ENCODE measurements at regions not wholly inside any gene's neighbourhood (a gene's known extent, or its start where the extent isn't known, plus 50 kb on each side); places are given as distances from the start of the nearest gene placed in this dataset.

- H3K27ac Mint-ChIP-seq = no peak overlapping the region
- ChIA-PET CTCF (no interaction called here), POLR2A (no interaction called here)
- H3K9me3 Mint-ChIP-seq = peaks cover 3% of the 10 kb centered on the region
- H3K4me1 Mint-ChIP-seq = no peaks in the 10 kb centered on the region
- no peaks in the 10 kb centered on the region for H3K36me3 Mint-ChIP-seq (ENCODE audit: low read depth)
- no peak overlapping the region for H3K4me3 Mint-ChIP-seq
- no peaks in the 10 kb centered on the region for H3K27me3 Mint-ChIP-seq
- DNase-seq = no peak
These were observed 1502.9 kb upstream of the RAG2 start for GRCh38 chr11:38100836-38101462.

- Mint-ChIP-seq H3K27me3 (no peaks in the 10 kb centered on the region), H3K4me1 (no peaks in the 10 kb centered on the region), H3K9me3 (peaks cover 3% of the 10 kb centered on the region), H3K27ac (no peak overlapping the region), H3K4me3 (no peak overlapping the region), H3K36me3 (ENCODE audit: low read depth) (no peaks in the 10 kb centered on the region)
- ChIA-PET POLR2A (no interaction called here), CTCF (no interaction called here)
- DNase-seq = no peak
These were observed 1497.2 kb upstream of the RAG2 start for GRCh38 chr11:38095268-38095667.

- Mint-ChIP-seq H3K27me3 (no peaks in the 10 kb centered on the region), H3K9me3 (peaks cover 3% of the 10 kb centered on the region), H3K4me3 (no peak overlapping the region), H3K27ac (no peak overlapping the region), H3K4me1 (no peaks in the 10 kb centered on the region), H3K36me3 (ENCODE audit: low read depth) (no peaks in the 10 kb centered on the region)
- POLR2A ChIA-PET = no interaction called here
- CTCF ChIA-PET = no interaction called here
- no peak for DNase-seq
These were observed 1491.7 kb upstream of the RAG2 start for GRCh38 chr11:38089726-38090125.

GRCh38 chr11:38060920-38061319 lies 1462.9 kb upstream of the RAG2 start:
- no peak for DNase-seq
- Mint-ChIP-seq H3K4me3 (no peak overlapping the region), H3K9me3 (peaks cover 9% of the 10 kb centered on the region), H3K27me3 (no peaks in the 10 kb centered on the region), H3K4me1 (no peaks in the 10 kb centered on the region), H3K36me3 (ENCODE audit: low read depth) (no peaks in the 10 kb centered on the region), H3K27ac (no peak overlapping the region)
- POLR2A ChIA-PET = no interaction called here
- CTCF ChIA-PET = no interaction called here

- Mint-ChIP-seq H3K27ac (no peak overlapping the region), H3K27me3 (no peaks in the 10 kb centered on the region), H3K4me3 (no peak overlapping the region), H3K9me3 (peaks cover 5% of the 10 kb centered on the region), H3K36me3 (ENCODE audit: low read depth) (no peaks in the 10 kb centered on the region), H3K4me1 (no peaks in the 10 kb centered on the region)
- ChIA-PET POLR2A (no interaction called here), CTCF (no interaction called here)
- no peak for DNase-seq
These were observed 1462.1 kb upstream of the RAG2 start for GRCh38 chr11:38060136-38060535.

GRCh38 chr11:38046571-38047135 lies 1448.6 kb upstream of the RAG2 start:
- DNase-seq = no peak
- CTCF ChIA-PET = no interaction called here
- POLR2A ChIA-PET = no interaction called here
- H3K27me3 Mint-ChIP-seq = no peaks in the 10 kb centered on the region
- H3K9me3 Mint-ChIP-seq = no peaks in the 10 kb centered on the region
- H3K36me3 Mint-ChIP-seq (ENCODE audit: low read depth) = no peaks in the 10 kb centered on the region
- no peaks in the 10 kb centered on the region for H3K4me1 Mint-ChIP-seq
- no peak overlapping the region for H3K27ac Mint-ChIP-seq
- H3K4me3 Mint-ChIP-seq = no peak overlapping the region

GRCh38 chr11:38043060-38043459 lies 1445.0 kb upstream of the RAG2 start:
- Mint-ChIP-seq H3K27me3 (no peaks in the 10 kb centered on the region), H3K4me3 (no peak overlapping the region), H3K9me3 (peaks cover 2% of the 10 kb centered on the region), H3K36me3 (ENCODE audit: low read depth) (no peaks in the 10 kb centered on the region), H3K27ac (no peak overlapping the region), H3K4me1 (no peaks in the 10 kb centered on the region)
- DNase-seq = no peak
- CTCF ChIA-PET = no interaction called here
- POLR2A ChIA-PET = no interaction called here

- no peak for DNase-seq
- ChIA-PET CTCF (no interaction called here), POLR2A (no interaction called here)
- H3K27ac Mint-ChIP-seq = no peak overlapping the region
- no peaks in the 10 kb centered on the region for H3K4me1 Mint-ChIP-seq
- no peak overlapping the region for H3K4me3 Mint-ChIP-seq
- H3K9me3 Mint-ChIP-seq = peaks cover 8% of the 10 kb centered on the region
- H3K27me3 Mint-ChIP-seq = no peaks in the 10 kb centered on the region
- no peaks in the 10 kb centered on the region for H3K36me3 Mint-ChIP-seq (ENCODE audit: low read depth)
These were observed 1440.7 kb upstream of the RAG2 start for GRCh38 chr11:38038777-38039176.

GRCh38 chr11:38019072-38019775 lies 1421.2 kb upstream of the RAG2 start:
- no peaks in the 10 kb centered on the region for H3K36me3 Mint-ChIP-seq (ENCODE audit: low read depth)
- H3K4me1 Mint-ChIP-seq = no peaks in the 10 kb centered on the region
- no peaks in the 10 kb centered on the region for H3K27me3 Mint-ChIP-seq
- H3K9me3 Mint-ChIP-seq = peaks cover 14% of the 10 kb centered on the region
- no peak overlapping the region for H3K27ac Mint-ChIP-seq
- ChIA-PET CTCF (no interaction called here), POLR2A (no interaction called here)
- no peak overlapping the region for H3K4me3 Mint-ChIP-seq
- DNase-seq = no peak

GRCh38 chr11:38014405-38014804 lies 1416.4 kb upstream of the RAG2 start:
- DNase-seq = no peak
- Mint-ChIP-seq H3K27ac (no peak overlapping the region), H3K36me3 (ENCODE audit: low read depth) (no peaks in the 10 kb centered on the region), H3K4me1 (no peaks in the 10 kb centered on the region), H3K4me3 (no peak overlapping the region), H3K9me3 (peaks cover 3% of the 10 kb centered on the region), H3K27me3 (no peaks in the 10 kb centered on the region)
- CTCF ChIA-PET = no interaction called here
- POLR2A ChIA-PET = no interaction called here

- H3K9me3 Mint-ChIP-seq = peaks cover 3% of the 10 kb centered on the region
- POLR2A ChIA-PET = no interaction called here
These were observed 1415.1 kb upstream of the RAG2 start for GRCh38 chr11:38013157-38013556.

GRCh38 chr11:38011496-38011895 lies 1413.5 kb upstream of the RAG2 start:
- peaks cover 1% of the 10 kb centered on the region for H3K9me3 Mint-ChIP-seq
- no peak overlapping the region for H3K27ac Mint-ChIP-seq
- H3K36me3 Mint-ChIP-seq (ENCODE audit: low read depth) = no peaks in the 10 kb centered on the region
- no peak overlapping the region for H3K4me3 Mint-ChIP-seq
- ChIA-PET CTCF (no interaction called here), POLR2A (no interaction called here)
- H3K4me1 Mint-ChIP-seq = no peaks in the 10 kb centered on the region
- DNase-seq = no peak
- no peaks in the 10 kb centered on the region for H3K27me3 Mint-ChIP-seq

More at GRCh38 chr11:38013157-38013556, 1415.1 kb upstream of the RAG2 start:
- H3K27me3 Mint-ChIP-seq = no peaks in the 10 kb centered on the region
- no peak overlapping the region for H3K27ac Mint-ChIP-seq
- no peaks in the 10 kb centered on the region for H3K36me3 Mint-ChIP-seq (ENCODE audit: low read depth)
- no peaks in the 10 kb centered on the region for H3K4me1 Mint-ChIP-seq
- no peak for DNase-seq
- CTCF ChIA-PET = no interaction called here
- no peak overlapping the region for H3K4me3 Mint-ChIP-seq

- Mint-ChIP-seq H3K9me3 (no peaks in the 10 kb centered on the region), H3K27me3 (no peaks in the 10 kb centered on the region), H3K4me1 (no peaks in the 10 kb centered on the region), H3K36me3 (ENCODE audit: low read depth) (no peaks in the 10 kb centered on the region), H3K27ac (no peak overlapping the region), H3K4me3 (no peak overlapping the region)
- POLR2A ChIA-PET = no interaction called here
- DNase-seq = no peak
- CTCF ChIA-PET = no interaction called here
These were observed 1411.9 kb upstream of the RAG2 start for GRCh38 chr11:38009932-38010331.

GRCh38 chr11:38006466-38006865 lies 1408.4 kb upstream of the RAG2 start:
- no peaks in the 10 kb centered on the region for H3K36me3 Mint-ChIP-seq (ENCODE audit: low read depth)
- no peak overlapping the region for H3K4me3 Mint-ChIP-seq
- no peaks in the 10 kb centered on the region for H3K9me3 Mint-ChIP-seq
- H3K4me1 Mint-ChIP-seq = no peaks in the 10 kb centered on the region
- H3K27ac Mint-ChIP-seq = no peak overlapping the region
- POLR2A ChIA-PET = no interaction called here
- CTCF ChIA-PET = no interaction called here
- H3K27me3 Mint-ChIP-seq = no peaks in the 10 kb centered on the region
- no peak for DNase-seq
